Ishikawa (cell line): ENCODE measurements at regions not wholly inside any gene's neighbourhood (a gene's known extent, or its start where the extent isn't known, plus 50 kb on each side); places are given as distances from the start of the nearest gene placed in this dataset.

Experiments used
- CEBPB ChIP-seq: IDR thresholded peaks from 2 replicates; pipeline ENCODE4 v1.6.1; 2012
- CREB1 ChIP-seq: IDR thresholded peaks from 2 replicates; pipeline ENCODE4 v1.6.1; 2012; ENCODE audit warnings: low read depth
- EGR1 ChIP-seq: IDR thresholded peaks from 2 replicates; pipeline ENCODE4 v1.6.1; 2012
- EP300 ChIP-seq: IDR thresholded peaks from 2 replicates; pipeline ENCODE4 v1.6.1; 2012; ENCODE audit warnings: borderline replicate concordance
- FOXM1 ChIP-seq: IDR thresholded peaks from 2 replicates; pipeline ENCODE4 v1.6.1; 2012; ENCODE audit warnings: low read depth, borderline replicate concordance
- NFIC ChIP-seq: IDR thresholded peaks from 2 replicates; pipeline ENCODE4 v1.6.1; 2012
- RAD21 ChIP-seq: IDR thresholded peaks from 2 replicates; pipeline ENCODE4 v1.6.1; 2012; ENCODE audit warnings: low read depth
- REST ChIP-seq: IDR thresholded peaks from 2 replicates; pipeline ENCODE4 v1.6.1; 2012; ENCODE audit warnings: low read depth, mild to moderate bottlenecking
- TAF1 ChIP-seq: IDR thresholded peaks from 2 replicates; pipeline ENCODE4 v1.6.1; 2012; ENCODE audit warnings: low read depth, mild to moderate bottlenecking
- TCF12 ChIP-seq: IDR thresholded peaks from 2 replicates; pipeline ENCODE4 v1.6.1; 2012; ENCODE audit warnings: low read depth
- TEAD4 ChIP-seq: IDR thresholded peaks from 2 replicates; pipeline ENCODE4 v1.6.1; 2012
- USF1 ChIP-seq: IDR thresholded peaks from 2 replicates; pipeline ENCODE4 v1.6.1; 2012
- YY1 ChIP-seq: IDR thresholded peaks from 2 replicates; pipeline ENCODE4 v1.6.1; 2012; ENCODE audit warnings: low read depth
- ZBTB7A ChIP-seq: IDR thresholded peaks from 2 replicates; pipeline ENCODE4 v1.6.1; 2012; ENCODE audit warnings: low read depth
- TF ChIP-seq, protein P1 (sequence below): IDR thresholded peaks from 2 replicates; pipeline ENCODE4 v1.6.1; 2012

- no peak for TF ChIP-seq NFIC
- TF ChIP-seq, protein P1, sequence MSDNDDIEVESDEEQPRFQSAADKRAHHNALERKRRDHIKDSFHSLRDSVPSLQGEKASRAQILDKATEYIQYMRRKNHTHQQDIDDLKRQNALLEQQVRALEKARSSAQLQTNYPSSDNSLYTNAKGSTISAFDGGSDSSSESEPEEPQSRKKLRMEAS = no peak
- no peak for TF ChIP-seq EP300
- no peak for TF ChIP-seq REST
- no peak for TF ChIP-seq TEAD4
- TF ChIP-seq EGR1 = no peak
- no peak for TF ChIP-seq CEBPB
- TF ChIP-seq TCF12 = no peak
- TF ChIP-seq USF1 = no peak
- TF ChIP-seq RAD21 = no peak
- no peak for TF ChIP-seq YY1
Observed at GRCh38 chr14:84202486-84202885, 1327.5 kb upstream of the FLRT2 start.

- TF ChIP-seq ZBTB7A (no peak), FOXM1 (no peak), EGR1 (no peak), EP300 (no peak), RAD21 (no peak), CEBPB (no peak), YY1 (no peak), TAF1 (no peak), REST (no peak), TEAD4 (no peak), NFIC (no peak), TCF12 (no peak), USF1 (no peak)
- TF ChIP-seq, protein P1 = no peak
Observed at GRCh38 chr14:84203896-84204295, 1326.0 kb upstream of the FLRT2 start.

DNA sequence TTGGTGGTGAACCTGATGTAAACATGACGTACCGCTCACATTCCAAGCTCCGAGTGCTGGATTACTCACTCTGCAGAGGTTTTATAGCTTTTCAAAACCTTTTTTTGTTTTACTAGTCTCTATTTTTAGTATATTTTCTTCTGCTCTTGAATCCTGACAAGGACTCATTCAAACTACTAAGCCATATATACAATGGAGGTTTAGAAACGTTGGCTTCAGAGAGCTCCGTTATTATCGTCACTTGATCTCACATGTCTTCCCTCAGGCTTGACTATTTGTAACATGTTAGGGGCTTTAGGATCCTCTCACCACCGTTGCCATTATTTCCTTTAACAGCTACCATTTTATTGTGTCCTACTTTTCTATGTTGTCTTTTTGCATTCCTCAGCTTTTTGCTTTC lies 1321.5 kb upstream of the FLRT2 start:
- TF ChIP-seq RAD21 = no peak
- TF ChIP-seq REST = no peak
- TF ChIP-seq USF1 = no peak
- no peak for TF ChIP-seq CEBPB
- TF ChIP-seq TAF1 = no peak
- no peak for TF ChIP-seq ZBTB7A
- TF ChIP-seq TEAD4 = no peak
- TF ChIP-seq, protein P1 = no peak
- TF ChIP-seq FOXM1 = no peak
- TF ChIP-seq YY1 = no peak
- TF ChIP-seq CREB1 = no peak
- no peak for TF ChIP-seq NFIC
- TF ChIP-seq EGR1 = no peak
- TF ChIP-seq TCF12 = no peak
- no peak for TF ChIP-seq EP300

- TF ChIP-seq REST (no peak), ZBTB7A (no peak)
Observed at GRCh38 chr14:84209031-84209430, 1320.9 kb upstream of the FLRT2 start.
